Trophoblast cell (in vitro differentiated cells and primary cell): ENCODE measurements at regions not wholly inside any gene's neighbourhood (a gene's known extent, or its start where the extent isn't known, plus 50 kb on each side); places are given as distances from the start of the nearest gene placed in this dataset.

Experiments
- DNase-seq, 2 donors: peaks; one replicate each; pipeline ENCODE4 v3.0.0-alpha.2; 2016
- H2AFZ ChIP-seq: 2 replicates; pipeline ENCODE4 v1.6.1; 2013; ENCODE audit warnings: low read length, moderate library complexity, mild to moderate bottlenecking; ENCODE audit not compliant: insufficient read depth, poor library complexity
- H2AK5ac ChIP-seq: 2 replicates; pipeline ENCODE4 v1.6.1; 2013; ENCODE audit warnings: mild to moderate bottlenecking, low read length
- H2BK120ac ChIP-seq: 2 replicates; pipeline ENCODE4 v1.6.1; 2013; ENCODE audit warnings: low read length, mild to moderate bottlenecking, moderate library complexity; ENCODE audit not compliant: insufficient read depth, poor library complexity
- H2BK12ac ChIP-seq: 2 replicates; pipeline ENCODE4 v1.6.1; 2013; ENCODE audit warnings: mild to moderate bottlenecking, low read length, moderate library complexity
- H2BK5ac ChIP-seq: 2 replicates; pipeline ENCODE4 v1.6.1; 2013; ENCODE audit warnings: low read length, low read depth, moderate library complexity, mild to moderate bottlenecking; ENCODE audit not compliant: poor library complexity
- H3K14ac ChIP-seq: 2 replicates; pipeline ENCODE4 v1.6.1; 2013; ENCODE audit warnings: mild to moderate bottlenecking, low read length
- H3K18ac ChIP-seq: 2 replicates; pipeline ENCODE4 v1.6.1; 2013; ENCODE audit warnings: mild to moderate bottlenecking, low read length
- H3K23ac ChIP-seq: 2 replicates; pipeline ENCODE4 v1.6.1; 2013; ENCODE audit warnings: low read length
- H3K27ac ChIP-seq: 2 replicates; pipeline ENCODE4 v1.5.1; 2013; ENCODE audit warnings: low read depth, mild to moderate bottlenecking, inconsistent platforms, low read length, moderate library complexity
- H3K27me3 ChIP-seq: 2 replicates; pipeline ENCODE4 v1.6.1; 2013; ENCODE audit warnings: inconsistent platforms, mild to moderate bottlenecking, low read length, moderate library complexity; ENCODE audit not compliant: insufficient read depth
- H3K36me3 ChIP-seq, 2 experiments: 1 replicate in 1 of 2; 2 replicates in 1 of 2; pipeline ENCODE4 v1.6.1; 2013; ENCODE audit warnings: low read length in 2 of 2, mild to moderate bottlenecking in 2 of 2, moderate library complexity in 1 of 2; ENCODE audit not compliant: insufficient read depth in 2 of 2, control insufficient read depth in 1 of 2
- H3K4ac ChIP-seq: 2 replicates; pipeline ENCODE4 v1.6.1; 2013; ENCODE audit warnings: low read depth, mild to moderate bottlenecking, low read length, moderate library complexity
- H3K4me1 ChIP-seq, 2 experiments: 1 replicate in 1 of 2; 2 replicates in 1 of 2; pipeline ENCODE4 v1.6.1; 2013; ENCODE audit warnings: low read length in 2 of 2, mild to moderate bottlenecking in 2 of 2, moderate library complexity in 1 of 2; ENCODE audit not compliant: insufficient read depth in 2 of 2, control insufficient read depth in 1 of 2
- H3K4me2 ChIP-seq: 2 replicates; pipeline ENCODE4 v1.6.1; 2013; ENCODE audit warnings: inconsistent platforms, mild to moderate bottlenecking, low read length, moderate library complexity
- H3K4me3 ChIP-seq: 2 replicates; pipeline ENCODE4 v1.5.1; 2013; ENCODE audit warnings: mild to moderate bottlenecking, low read depth, low read length, inconsistent platforms
- H3K79me1 ChIP-seq: one replicate; pipeline ENCODE4 v1.6.1; 2013; ENCODE audit warnings: low read length
- H3K79me2 ChIP-seq: 2 replicates; pipeline ENCODE4 v1.6.1; 2013; ENCODE audit warnings: low read length, mild to moderate bottlenecking; ENCODE audit not compliant: control insufficient read depth, insufficient read depth, poor library complexity
- H3K9ac ChIP-seq: 2 replicates; pipeline ENCODE4 v1.6.1; 2013; ENCODE audit warnings: mild to moderate bottlenecking, low read length
- H3K9me3 ChIP-seq: 2 replicates; pipeline ENCODE4 v1.6.1; 2013; ENCODE audit warnings: low read depth, mild to moderate bottlenecking, control low read depth, inconsistent platforms, low read length; ENCODE audit not compliant: insufficient read depth
- H4K12ac ChIP-seq: 2 replicates; pipeline ENCODE4 v1.6.1; 2013; ENCODE audit warnings: low read depth, mild to moderate bottlenecking, low read length, moderate library complexity
- H4K8ac ChIP-seq: 2 replicates; pipeline ENCODE4 v1.6.1; 2013; ENCODE audit warnings: low read depth, mild to moderate bottlenecking, low read length, moderate library complexity
- H4K91ac ChIP-seq: one replicate; pipeline ENCODE4 v1.6.1; 2013; ENCODE audit warnings: low read depth, mild to moderate bottlenecking, low read length, moderate library complexity
- WGBS: extraction: QIAGEN DNeasy Blood & Tissue Kit; methylation state at CpG from one replicate; pipeline ENCODE4 v1.1.7; 2013; ENCODE audit warnings: missing lambda C conversion rate; ENCODE audit not compliant: insufficient read length, insufficient coverage; ENCODE audit errors: extremely low coverage; 5-methylcytosine and 5-hydroxymethylcytosine counted together

DNA sequence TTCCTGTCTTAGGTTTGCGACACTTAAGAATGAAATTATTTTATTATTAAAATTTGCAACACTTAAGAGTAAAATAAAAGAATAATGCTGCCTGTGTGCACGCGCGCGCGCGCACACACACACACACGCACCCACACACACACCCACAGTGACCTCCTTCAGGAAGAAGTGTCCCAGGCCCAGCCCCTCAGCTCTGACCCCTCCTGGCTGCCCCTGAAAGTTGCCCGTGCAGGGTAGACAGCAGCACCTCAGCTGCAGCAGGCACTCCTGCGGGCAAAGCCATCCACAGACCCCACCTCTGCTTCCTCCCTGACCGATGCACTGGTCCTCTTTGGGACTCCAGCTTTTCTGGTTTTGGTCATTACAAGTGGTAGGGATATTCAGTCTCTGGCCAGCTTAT is 478.2 kb downstream of the NTRK3 start:
- Histone ChIP-seq H3K4me3 (no peak overlapping the region), H3K27ac (no peak overlapping the region), H2BK12ac (no peak overlapping the region), H4K8ac (no peak overlapping the region), H3K9me3 (no peaks in the 10 kb centered on the region), H2BK5ac (no peak overlapping the region), H4K91ac (no peak overlapping the region), H3K36me3 (no peaks in the 10 kb centered on the region), H3K4ac (no peak overlapping the region), H3K27me3 (no peaks in the 10 kb centered on the region), H3K4me1 (no peaks in the 10 kb centered on the region), H4K12ac (no peak overlapping the region), H3K23ac (no peak overlapping the region), H3K79me1 (no peaks in the 10 kb centered on the region), H3K79me2 (no peaks in the 10 kb centered on the region), H2BK120ac (no peak overlapping the region), H3K9ac (no peak overlapping the region), H3K14ac (no peak overlapping the region), H2AFZ (no peak overlapping the region), H3K4me2 (no peak overlapping the region), H2AK5ac (no peak overlapping the region), H3K18ac (no peak overlapping the region)
- WGBS = no CpG with 5 or more reads among the region's 11 CpGs
- no peak for DNase-seq

DNA sequence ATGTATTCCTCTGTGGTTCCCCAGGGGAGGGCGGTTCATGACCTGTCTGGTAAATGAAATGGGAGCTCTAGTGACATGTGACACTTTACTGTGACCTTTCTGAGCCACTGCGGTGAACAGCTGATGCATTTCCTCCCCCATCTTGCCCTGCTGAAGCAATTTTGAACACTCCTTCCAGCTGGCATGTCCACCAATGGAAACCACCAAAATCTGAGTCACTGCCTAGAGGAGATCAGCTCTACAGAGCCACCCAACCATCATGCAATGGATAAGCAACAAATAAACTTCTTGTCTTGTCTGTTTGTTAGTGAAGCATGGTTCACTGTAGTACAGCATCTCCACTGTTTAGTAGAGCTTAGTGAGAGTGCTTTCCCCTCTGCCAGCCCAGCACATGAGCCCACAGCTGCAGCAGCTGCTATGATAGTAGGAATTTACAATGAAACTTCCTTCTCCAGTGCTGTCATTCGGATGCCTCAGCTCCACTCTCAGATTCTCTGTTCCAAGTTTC is 479.4 kb downstream of the NTRK3 start:
- Histone ChIP-seq H4K12ac (no peak overlapping the region), H3K4me2 (no peak overlapping the region), H3K79me2 (no peaks in the 10 kb centered on the region), H3K79me1 (no peaks in the 10 kb centered on the region), H3K9me3 (no peaks in the 10 kb centered on the region), H3K4me1 (no peaks in the 10 kb centered on the region), H2BK12ac (no peak overlapping the region), H2BK120ac (no peak overlapping the region), H3K27me3 (no peaks in the 10 kb centered on the region), H2AK5ac (no peak overlapping the region), H3K4me3 (no peak overlapping the region), H3K9ac (no peak overlapping the region), H3K18ac (no peak overlapping the region), H3K36me3 (no peaks in the 10 kb centered on the region), H4K91ac (no peak overlapping the region), H3K27ac (no peak overlapping the region), H3K23ac (no peak overlapping the region), H2AFZ (no peak overlapping the region), H3K4ac (no peak overlapping the region), H4K8ac (no peak overlapping the region), H2BK5ac (no peak overlapping the region), H3K14ac (no peak overlapping the region)
- no peak for DNase-seq
- no CpG with 5 or more reads among the region's 3 CpGs for WGBS

DNA sequence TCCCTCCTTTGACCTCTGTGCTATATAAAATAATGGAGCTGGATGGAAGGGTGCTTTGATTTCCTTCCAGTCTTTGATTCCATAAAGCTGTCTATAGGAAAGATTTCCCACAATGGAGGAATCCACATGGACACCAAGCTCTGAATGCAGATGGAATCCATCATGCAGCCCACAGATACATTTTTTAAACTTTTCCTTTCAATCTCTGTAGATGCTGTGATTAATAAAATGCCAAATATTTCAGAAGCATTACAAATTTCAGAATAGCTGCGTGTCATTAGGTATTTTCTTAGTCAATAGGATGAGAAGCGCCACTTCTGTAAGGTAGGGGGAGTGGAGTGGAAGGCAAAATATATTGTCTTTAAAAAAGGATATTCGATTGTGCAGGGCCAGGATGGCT is 489.0 kb downstream of the NTRK3 start:
- H2BK120ac ChIP-seq = no peak overlapping the region
- no peaks in the 10 kb centered on the region for H3K79me2 ChIP-seq
- no peaks in the 10 kb centered on the region for H3K9me3 ChIP-seq
- no peak overlapping the region for H3K9ac ChIP-seq
- no peak overlapping the region for H3K4me3 ChIP-seq
- H2BK12ac ChIP-seq = no peak overlapping the region
- H3K4me2 ChIP-seq = no peak overlapping the region
- H3K4me1 ChIP-seq = peaks cover 0 to 2% of the 10 kb centered on the region in 2 experiments
- H3K14ac ChIP-seq = no peak overlapping the region
- H3K27me3 ChIP-seq = no peaks in the 10 kb centered on the region
- no peak overlapping the region for H3K4ac ChIP-seq
- H3K79me1 ChIP-seq = no peaks in the 10 kb centered on the region
- no peak for DNase-seq
- no peak overlapping the region for H2AFZ ChIP-seq
- no peak overlapping the region for H3K18ac ChIP-seq
- no peak overlapping the region for H4K8ac ChIP-seq
- H4K91ac ChIP-seq = no peak overlapping the region
- WGBS = no CpG with 5 or more reads among the region's 3 CpGs
- H3K27ac ChIP-seq = no peak overlapping the region
- no peak overlapping the region for H4K12ac ChIP-seq
- H3K36me3 ChIP-seq = no peaks in the 10 kb centered on the region
- H2AK5ac ChIP-seq = no peak overlapping the region
- no peak overlapping the region for H2BK5ac ChIP-seq
- H3K23ac ChIP-seq = no peak overlapping the region

DNA sequence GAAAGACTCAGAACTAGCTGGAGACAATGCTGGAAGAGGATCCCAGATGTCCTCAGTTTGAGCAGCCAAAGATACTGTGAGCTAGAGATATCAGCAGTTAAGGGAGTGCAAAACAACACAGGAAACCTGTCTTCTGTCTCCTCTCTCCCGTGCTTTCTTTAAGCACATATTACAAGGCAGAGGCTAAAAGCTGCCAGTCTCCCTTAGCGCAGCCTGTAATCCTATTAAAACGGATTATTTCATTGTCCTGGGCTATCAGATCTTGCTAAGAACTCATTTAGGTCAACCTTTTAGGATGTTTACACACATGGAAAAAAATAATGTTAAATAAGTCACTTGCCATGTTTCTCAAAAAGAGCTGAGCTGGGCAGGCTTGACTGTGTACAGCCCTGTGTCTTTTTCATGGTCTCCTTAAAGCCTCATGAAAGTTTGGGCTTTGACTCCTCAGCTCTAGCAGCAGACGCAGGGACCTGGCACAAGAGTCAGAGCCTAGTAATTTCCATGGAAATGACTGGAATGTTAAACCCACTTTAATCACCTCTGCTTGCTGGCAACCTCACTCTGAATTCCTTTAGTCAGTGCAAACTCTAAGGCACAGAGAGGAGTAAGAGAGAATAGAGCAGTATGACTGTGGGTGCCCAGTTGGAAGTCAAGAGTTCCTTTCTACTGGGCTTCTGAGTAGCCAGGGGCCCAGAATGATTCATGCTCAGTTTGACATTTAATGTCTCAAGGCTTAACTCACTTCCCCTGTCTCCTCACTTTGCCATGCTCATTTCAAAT is 491.9 kb downstream of the NTRK3 start:
- Histone ChIP-seq H4K8ac (no peak overlapping the region), H3K18ac (no peak overlapping the region), H3K23ac (no peak overlapping the region), H3K27ac (no peak overlapping the region), H3K36me3 (no peaks in the 10 kb centered on the region), H3K14ac (no peak overlapping the region), H2AK5ac (no peak overlapping the region), H3K79me2 (no peaks in the 10 kb centered on the region), H3K79me1 (no peaks in the 10 kb centered on the region), H3K27me3 (no peaks in the 10 kb centered on the region), H2AFZ (no peak overlapping the region), H4K91ac (no peak overlapping the region), H3K4ac (no peak overlapping the region), H2BK120ac (no peak overlapping the region), H3K4me3 (no peak overlapping the region), H3K4me2 (no peak overlapping the region), H3K9ac (no peak overlapping the region), H4K12ac (no peak overlapping the region), H3K4me1 (peaks cover 0 to 2% of the 10 kb centered on the region in 2 experiments), H2BK5ac (no peak overlapping the region), H2BK12ac (no peak overlapping the region), H3K9me3 (no peaks in the 10 kb centered on the region)
- no peak for DNase-seq
- no CpG with 5 or more reads among the region's 4 CpGs for WGBS
